ENCODE measurements at regions not wholly inside any gene's neighbourhood (a gene's known extent, or its start where the extent isn't known, plus 50 kb on each side); places are given as distances from the start of the nearest gene placed in this dataset.

- H3K36me3 ChIP-seq (ENCODE audit: control insufficient read depth in 2 of 2, extremely low read depth in 1 of 2, insufficient read depth in 1 of 2, low read length in 1 of 2) = no peaks in the 10 kb centered on the region
- H3K4me1 Mint-ChIP-seq = no peaks in the 10 kb centered on the region
- H3K27ac ChIP-seq (ENCODE audit: low read length) = no peak overlapping the region
- H3K27ac Mint-ChIP-seq = no peak overlapping the region
- no peaks in the 10 kb centered on the region for H3K9me3 ChIP-seq
- H3K27me3 Mint-ChIP-seq = peaks cover 12 to 16% of the 10 kb centered on the region in 2 donors
- no peak overlapping the region for H3K4me3 ChIP-seq (ENCODE audit: control insufficient read depth in 1 of 2, extremely low read depth in 1 of 2, low read length in 1 of 2)
- CTCF ChIA-PET = no interaction called here
- POLR2A ChIA-PET = no interaction called here
- no peak for DNase-seq
- H3K27me3 ChIP-seq (replicated peaks in 1 of 2; ENCODE audit: control insufficient read depth in 2 of 2, extremely low read depth in 1 of 2, insufficient read depth in 2 of 2, low read length in 1 of 2) = no peaks in the 10 kb centered on the region
- no peak overlapping the region for H3K4me3 Mint-ChIP-seq
- H3K9me3 Mint-ChIP-seq = no peaks in the 10 kb centered on the region
- ATAC-seq (replicated peaks in 1 of 4) = no peak
- H3K36me3 Mint-ChIP-seq = no peaks in the 10 kb centered on the region
- H3K4me1 ChIP-seq (ENCODE audit: control insufficient read depth in 1 of 2, extremely low read depth in 1 of 2, insufficient read depth in 2 of 2, low read length in 2 of 2) = no peaks in the 10 kb centered on the region
- no CpG with 5 or more reads among the region's 1 CpG for WGBS (ENCODE audit: insufficient coverage)
Observed at GRCh38 chr1:199553104-199553503, 474.4 kb upstream of the NR5A2 start.

DNA sequence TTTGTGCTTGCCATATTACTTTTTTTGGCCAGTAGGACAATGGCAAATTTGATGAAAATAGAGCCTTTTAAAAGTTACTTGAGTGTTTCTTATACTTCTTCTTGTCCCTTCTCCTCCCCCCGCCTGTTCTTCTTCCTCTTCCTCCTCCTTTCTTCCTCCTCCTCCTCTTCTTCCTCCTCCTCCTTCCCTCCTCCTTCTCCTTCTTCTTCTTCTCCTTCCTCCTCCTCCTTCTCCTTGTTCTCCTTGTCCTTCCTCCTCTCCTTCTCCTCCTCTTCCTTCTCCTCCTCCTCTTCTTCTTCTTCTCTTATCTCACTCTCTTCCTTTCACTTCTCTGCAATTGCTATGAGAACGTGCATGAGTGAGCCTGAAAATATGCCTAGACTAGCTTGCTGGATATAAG, 466.2 kb upstream of the NR5A2 start:
- POLR2A ChIA-PET = no interaction called here
- Histone ChIP-seq H3K27ac (ENCODE audit: low read length) (no peak overlapping the region), H3K36me3 (ENCODE audit: control insufficient read depth in 2 of 2, extremely low read depth in 1 of 2, insufficient read depth in 1 of 2, low read length in 1 of 2) (no peaks in the 10 kb centered on the region), H3K27me3 (replicated peaks in 1 of 2; ENCODE audit: control insufficient read depth in 2 of 2, extremely low read depth in 1 of 2, insufficient read depth in 2 of 2, low read length in 1 of 2) (no peaks in the 10 kb centered on the region), H3K4me3 (ENCODE audit: control insufficient read depth in 1 of 2, extremely low read depth in 1 of 2, low read length in 1 of 2) (no peak overlapping the region), H3K9me3 (no peaks in the 10 kb centered on the region), H3K4me1 (ENCODE audit: control insufficient read depth in 1 of 2, extremely low read depth in 1 of 2, insufficient read depth in 2 of 2, low read length in 2 of 2) (no peaks in the 10 kb centered on the region)
- H3K27ac Mint-ChIP-seq = no peak overlapping the region
- ATAC-seq (replicated peaks in 1 of 4) (no peak), DNase-seq (no peak)
- CTCF ChIA-PET = no interaction called here
- H3K9me3 Mint-ChIP-seq = no peaks in the 10 kb centered on the region
- WGBS (ENCODE audit: insufficient coverage) = 100% methylated on average over 1 of the region's 2 CpGs
- H3K27me3 Mint-ChIP-seq = peaks cover 3 to 13% of the 10 kb centered on the region in 2 donors
- no peaks in the 10 kb centered on the region for H3K36me3 Mint-ChIP-seq
- no peaks in the 10 kb centered on the region for H3K4me1 Mint-ChIP-seq
- H3K4me3 Mint-ChIP-seq = no peak overlapping the region

DNA sequence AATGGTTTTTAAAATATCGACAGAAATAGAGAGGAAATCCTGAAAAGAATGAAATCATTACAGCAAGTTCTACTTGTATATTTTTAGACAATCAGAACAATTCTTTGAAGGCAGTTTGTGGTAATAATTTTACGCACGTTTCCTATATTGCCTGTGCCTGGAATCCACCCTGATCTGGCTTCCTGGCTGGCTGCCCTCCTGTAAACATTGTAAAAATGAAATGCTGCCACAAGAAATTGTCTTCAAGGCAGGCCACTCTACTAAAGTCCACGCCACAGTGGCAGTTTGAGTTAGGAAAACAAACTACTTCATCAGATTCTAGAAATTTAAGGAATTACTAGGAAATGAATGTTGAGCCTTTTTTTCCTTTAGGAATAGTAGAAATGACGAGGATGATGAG, 454.5 kb upstream of the NR5A2 start:
- Histone ChIP-seq H3K9me3 (no peaks in the 10 kb centered on the region), H3K4me3 (ENCODE audit: control insufficient read depth in 1 of 2, extremely low read depth in 1 of 2, low read length in 1 of 2) (no peak overlapping the region), H3K36me3 (ENCODE audit: control insufficient read depth in 2 of 2, extremely low read depth in 1 of 2, insufficient read depth in 1 of 2, low read length in 1 of 2) (no peaks in the 10 kb centered on the region), H3K4me1 (ENCODE audit: control insufficient read depth in 1 of 2, extremely low read depth in 1 of 2, insufficient read depth in 2 of 2, low read length in 2 of 2) (no peaks in the 10 kb centered on the region), H3K27me3 (replicated peaks in 1 of 2; ENCODE audit: control insufficient read depth in 2 of 2, extremely low read depth in 1 of 2, insufficient read depth in 2 of 2, low read length in 1 of 2) (no peaks in the 10 kb centered on the region), H3K27ac (ENCODE audit: low read length) (no peak overlapping the region)
- no CpG with 5 or more reads among the region's 5 CpGs for WGBS (ENCODE audit: insufficient coverage)
- Mint-ChIP-seq H3K9me3 (no peaks in the 10 kb centered on the region), H3K4me3 (no peak overlapping the region), H3K27ac (no peak overlapping the region), H3K36me3 (no peaks in the 10 kb centered on the region), H3K27me3 (peaks cover 8% of the 10 kb centered on the region in 2 donors), H3K4me1 (no peaks in the 10 kb centered on the region)
- ChIA-PET POLR2A (no interaction called here), CTCF (no interaction called here)
- DNase-seq = no peak
- no peak for ATAC-seq (replicated peaks in 1 of 4)

GRCh38 chr1:199574950-199575349, 452.6 kb upstream of the NR5A2 start:
- H3K27me3 ChIP-seq (replicated peaks in 1 of 2; ENCODE audit: control insufficient read depth in 2 of 2, extremely low read depth in 1 of 2, insufficient read depth in 2 of 2, low read length in 1 of 2) = no peaks in the 10 kb centered on the region
- H3K27ac ChIP-seq (ENCODE audit: low read length) = no peak overlapping the region
- Mint-ChIP-seq H3K9me3 (no peaks in the 10 kb centered on the region), H3K4me1 (no peaks in the 10 kb centered on the region), H3K4me3 (no peak overlapping the region), H3K36me3 (no peaks in the 10 kb centered on the region), H3K27ac (no peak overlapping the region), H3K27me3 (peaks cover 8 to 9% of the 10 kb centered on the region in 2 donors)
- no peaks in the 10 kb centered on the region for H3K9me3 ChIP-seq
- H3K4me1 ChIP-seq (ENCODE audit: control insufficient read depth in 1 of 2, extremely low read depth in 1 of 2, insufficient read depth in 2 of 2, low read length in 2 of 2) = no peaks in the 10 kb centered on the region
- H3K4me3 ChIP-seq (ENCODE audit: control insufficient read depth in 1 of 2, extremely low read depth in 1 of 2, low read length in 1 of 2) = no peak overlapping the region
- no peak for ATAC-seq (replicated peaks in 1 of 4)
- DNase-seq = no peak
- whole genome bisulfite sequencing (ENCODE audit: insufficient coverage) = no CpG with 5 or more reads among the region's 2 CpGs
- POLR2A ChIA-PET = no interaction called here
- H3K36me3 ChIP-seq (ENCODE audit: control insufficient read depth in 2 of 2, extremely low read depth in 1 of 2, insufficient read depth in 1 of 2, low read length in 1 of 2) = no peaks in the 10 kb centered on the region
- CTCF ChIA-PET = no interaction called here

GRCh38 chr1:199580300-199580699, 447.2 kb upstream of the NR5A2 start:
- Mint-ChIP-seq H3K4me3 (no peak overlapping the region), H3K27me3 (peaks cover 0 to 1% of the 10 kb centered on the region in 2 donors), H3K27ac (no peak overlapping the region), H3K36me3 (no peaks in the 10 kb centered on the region), H3K4me1 (no peaks in the 10 kb centered on the region), H3K9me3 (no peaks in the 10 kb centered on the region)
- Histone ChIP-seq H3K9me3 (no peaks in the 10 kb centered on the region), H3K27me3 (replicated peaks in 1 of 2; ENCODE audit: control insufficient read depth in 2 of 2, extremely low read depth in 1 of 2, insufficient read depth in 2 of 2, low read length in 1 of 2) (no peaks in the 10 kb centered on the region), H3K4me1 (ENCODE audit: control insufficient read depth in 1 of 2, extremely low read depth in 1 of 2, insufficient read depth in 2 of 2, low read length in 2 of 2) (no peaks in the 10 kb centered on the region), H3K4me3 (ENCODE audit: control insufficient read depth in 1 of 2, extremely low read depth in 1 of 2, low read length in 1 of 2) (no peak overlapping the region), H3K36me3 (ENCODE audit: control insufficient read depth in 2 of 2, extremely low read depth in 1 of 2, insufficient read depth in 1 of 2, low read length in 1 of 2) (no peaks in the 10 kb centered on the region), H3K27ac (ENCODE audit: low read length) (no peak overlapping the region)
- CTCF ChIA-PET = no interaction called here
- POLR2A ChIA-PET = no interaction called here
- ATAC-seq (replicated peaks in 1 of 4) = no peak
- no peak for DNase-seq
- WGBS (ENCODE audit: insufficient coverage) = 90% methylated on average over 1 of the region's 3 CpGs

- Histone ChIP-seq H3K9me3 (no peaks in the 10 kb centered on the region), H3K4me3 (ENCODE audit: control insufficient read depth in 1 of 2, extremely low read depth in 1 of 2, low read length in 1 of 2) (no peak overlapping the region), H3K4me1 (ENCODE audit: control insufficient read depth in 1 of 2, extremely low read depth in 1 of 2, insufficient read depth in 2 of 2, low read length in 2 of 2) (no peaks in the 10 kb centered on the region), H3K27me3 (replicated peaks in 1 of 2; ENCODE audit: control insufficient read depth in 2 of 2, extremely low read depth in 1 of 2, insufficient read depth in 2 of 2, low read length in 1 of 2) (no peaks in the 10 kb centered on the region), H3K27ac (ENCODE audit: low read length) (no peak overlapping the region), H3K36me3 (ENCODE audit: control insufficient read depth in 2 of 2, extremely low read depth in 1 of 2, insufficient read depth in 1 of 2, low read length in 1 of 2) (no peaks in the 10 kb centered on the region)
- DNase-seq (no peak), ATAC-seq (replicated peaks in 1 of 4) (no peak)
- CTCF ChIA-PET = no interaction called here
- no peak overlapping the region for H3K4me3 Mint-ChIP-seq
- H3K27me3 Mint-ChIP-seq = no peaks in the 10 kb centered on the region
- peaks cover 0 to 3% (median 0%) of the 10 kb centered on the region in 3 donors for H3K4me1 Mint-ChIP-seq
- POLR2A ChIA-PET = no interaction called here
- H3K27ac Mint-ChIP-seq = no peak overlapping the region
- no peaks in the 10 kb centered on the region for H3K36me3 Mint-ChIP-seq
- no peaks in the 10 kb centered on the region for H3K9me3 Mint-ChIP-seq
Observed at GRCh38 chr1:199585392-199585791, 442.1 kb upstream of the NR5A2 start.

DNA sequence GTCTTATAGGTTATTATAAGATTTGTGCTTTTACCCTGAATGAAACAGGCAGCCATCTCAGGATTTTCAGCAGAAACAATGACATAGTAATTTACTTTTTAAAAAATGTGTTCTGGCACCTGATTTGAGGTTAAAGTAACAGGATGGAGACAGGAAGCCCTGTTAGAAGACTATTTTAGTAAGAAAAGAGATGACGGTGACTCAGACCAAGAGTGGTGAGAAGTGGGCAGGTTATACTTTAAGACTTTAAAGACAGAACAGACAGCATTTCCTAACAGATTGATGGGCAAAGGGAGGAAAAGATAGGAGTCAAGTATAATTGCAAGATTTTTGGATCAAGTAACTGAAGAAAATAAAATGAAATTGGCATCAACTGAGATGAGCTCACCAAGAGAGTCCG, 436.8 kb upstream of the NR5A2 start:
- WGBS (ENCODE audit: insufficient coverage) = 40% methylated on average over 2 of the region's 2 CpGs
- no peaks in the 10 kb centered on the region for H3K36me3 ChIP-seq (ENCODE audit: control insufficient read depth in 2 of 2, extremely low read depth in 1 of 2, insufficient read depth in 1 of 2, low read length in 1 of 2)
- no peaks in the 10 kb centered on the region for H3K27me3 ChIP-seq (replicated peaks in 1 of 2; ENCODE audit: control insufficient read depth in 2 of 2, extremely low read depth in 1 of 2, insufficient read depth in 2 of 2, low read length in 1 of 2)
- H3K4me1 Mint-ChIP-seq = peaks cover 2 to 8% (median 7%) of the 10 kb centered on the region in 3 donors
- H3K9me3 Mint-ChIP-seq = no peaks in the 10 kb centered on the region
- no peak overlapping the region for H3K27ac Mint-ChIP-seq
- no peaks in the 10 kb centered on the region for H3K9me3 ChIP-seq
- POLR2A ChIA-PET = no interaction called here
- H3K4me3 Mint-ChIP-seq = no peak overlapping the region
- no peaks in the 10 kb centered on the region for H3K4me1 ChIP-seq (ENCODE audit: control insufficient read depth in 1 of 2, extremely low read depth in 1 of 2, insufficient read depth in 2 of 2, low read length in 2 of 2)
- no peaks in the 10 kb centered on the region for H3K36me3 Mint-ChIP-seq
- no peak overlapping the region for H3K27ac ChIP-seq (ENCODE audit: low read length)
- no peak for ATAC-seq (replicated peaks in 1 of 4)
- H3K27me3 Mint-ChIP-seq = peaks cover 0 to 2% of the 10 kb centered on the region in 2 donors
- no peak for DNase-seq
- H3K4me3 ChIP-seq (ENCODE audit: control insufficient read depth in 1 of 2, extremely low read depth in 1 of 2, low read length in 1 of 2) = no peak overlapping the region
- CTCF ChIA-PET = no interaction called here
